Epithelial cell of esophagus (primary cell): ENCODE measurements at regions not wholly inside any gene's neighbourhood (a gene's known extent, or its start where the extent isn't known, plus 50 kb on each side); places are given as distances from the start of the nearest gene placed in this dataset.

Experiments used
- DNase-seq: peaks from one replicate; pipeline ENCODE4 v3.0.0; 2010; ENCODE audit warnings: low read depth
- H3K4me3 ChIP-seq: 2 replicates; pipeline ENCODE4 v1.5.1; 2011; ENCODE audit warnings: mild to moderate bottlenecking, low read length, control low read depth
- CTCF ChIP-seq: IDR thresholded peaks from 2 replicates; pipeline ENCODE4 v1.5.1; 2011; ENCODE audit warnings: low read depth, mild to moderate bottlenecking, low read length, control low read depth, inconsistent platforms; ENCODE audit not compliant: insufficient read depth; ENCODE audit errors: missing control alignments

GRCh38 chr19:46927106-46927505 lies 66.3 kb downstream of the ARHGAP35 start:
- peak overlapping the region; percentile 43 for H3K4me3 ChIP-seq
- peak; percentile 90 for DNase-seq
- TF ChIP-seq CTCF = no peak

- no peak for TF ChIP-seq CTCF
- DNase-seq = no peak
- H3K4me3 ChIP-seq = peak overlapping the region; percentile 43
Observed at GRCh38 chr19:46927893-46928292, 67.1 kb downstream of the ARHGAP35 start.

GRCh38 chr19:46928951-46929350 lies 68.2 kb downstream of the ARHGAP35 start:
- H3K4me3 ChIP-seq = no peak overlapping the region
- no peak for TF ChIP-seq CTCF
- no peak for DNase-seq

GRCh38 chr19:46931202-46931601 lies 70.4 kb downstream of the ARHGAP35 start:
- no peak for TF ChIP-seq CTCF
- DNase-seq = no peak
- no peak overlapping the region for H3K4me3 ChIP-seq

GRCh38 chr19:46932346-46932745 lies 71.5 kb downstream of the ARHGAP35 start:
- H3K4me3 ChIP-seq = no peak overlapping the region
- no peak for TF ChIP-seq CTCF
- DNase-seq = peak; percentile 68

- no peak overlapping the region for H3K4me3 ChIP-seq
- no peak for TF ChIP-seq CTCF
- no peak for DNase-seq
Observed at GRCh38 chr19:46935066-46935663, 74.4 kb downstream of the ARHGAP35 start.
